ENCODE measurements at regions not wholly inside any gene's neighbourhood (a gene's known extent, or its start where the extent isn't known, plus 50 kb on each side); places are given as distances from the start of the nearest gene placed in this dataset.

- H3K27ac ChIP-seq: no peak overlapping the region
- H3K9me3 ChIP-seq: no peaks in the 10 kb centered on the region
- no peak overlapping the region for H3K9ac ChIP-seq (ENCODE audit: low read depth in 2 of 2, low read length in 2 of 2)
- DNase-seq: no peak
- no peak overlapping the region for H3K4me3 ChIP-seq
- H3K4me1 ChIP-seq: no peaks in the 10 kb centered on the region
- intact Hi-C loops (cut with DNase I): no loop called here
- no peak for TF ChIP-seq CTCF (IDR thresholded peaks at IDR 0.05)
- H3K27me3 ChIP-seq: no peaks in the 10 kb centered on the region
- H3K36me3 ChIP-seq: no peaks in the 10 kb centered on the region
Measured at GRCh38 chr6:93828553-93828952, 409.2 kb upstream of the EPHA7 start.

- Histone ChIP-seq H3K27me3 (no peaks in the 10 kb centered on the region), H3K36me3 (no peaks in the 10 kb centered on the region), H3K9ac (ENCODE audit: low read depth in 2 of 2, low read length in 2 of 2) (no peak overlapping the region), H3K9me3 (no peaks in the 10 kb centered on the region), H3K4me3 (no peak overlapping the region), H3K27ac (no peak overlapping the region), H3K4me1 (no peaks in the 10 kb centered on the region)
- intact Hi-C loops (cut with DNase I): no loop called here
- DNase-seq: no peak
- TF ChIP-seq CTCF (IDR thresholded peaks at IDR 0.05): no peak
Measured at GRCh38 chr6:93827728-93828127, 408.4 kb upstream of the EPHA7 start.

GRCh38 chr6:93825950-93826349 is 406.6 kb upstream of the EPHA7 start:
- intact Hi-C loops (cut with DNase I): no loop called here
- Histone ChIP-seq H3K9ac (ENCODE audit: low read depth in 2 of 2, low read length in 2 of 2) (no peak overlapping the region), H3K4me3 (no peak overlapping the region), H3K4me1 (no peaks in the 10 kb centered on the region), H3K27me3 (no peaks in the 10 kb centered on the region), H3K27ac (no peak overlapping the region), H3K36me3 (no peaks in the 10 kb centered on the region), H3K9me3 (no peaks in the 10 kb centered on the region)
- no peak for DNase-seq
- no peak for TF ChIP-seq CTCF (IDR thresholded peaks at IDR 0.05)

GRCh38 chr6:93823489-93823888 is 404.1 kb upstream of the EPHA7 start:
- intact Hi-C loops (cut with DNase I): no loop called here
- Histone ChIP-seq H3K9ac (ENCODE audit: low read depth in 2 of 2, low read length in 2 of 2) (no peak overlapping the region), H3K9me3 (no peaks in the 10 kb centered on the region), H3K27me3 (no peaks in the 10 kb centered on the region), H3K4me1 (no peaks in the 10 kb centered on the region), H3K4me3 (no peak overlapping the region), H3K36me3 (no peaks in the 10 kb centered on the region), H3K27ac (no peak overlapping the region)
- DNase-seq: no peak
- no peak for TF ChIP-seq CTCF (IDR thresholded peaks at IDR 0.05)

DNA sequence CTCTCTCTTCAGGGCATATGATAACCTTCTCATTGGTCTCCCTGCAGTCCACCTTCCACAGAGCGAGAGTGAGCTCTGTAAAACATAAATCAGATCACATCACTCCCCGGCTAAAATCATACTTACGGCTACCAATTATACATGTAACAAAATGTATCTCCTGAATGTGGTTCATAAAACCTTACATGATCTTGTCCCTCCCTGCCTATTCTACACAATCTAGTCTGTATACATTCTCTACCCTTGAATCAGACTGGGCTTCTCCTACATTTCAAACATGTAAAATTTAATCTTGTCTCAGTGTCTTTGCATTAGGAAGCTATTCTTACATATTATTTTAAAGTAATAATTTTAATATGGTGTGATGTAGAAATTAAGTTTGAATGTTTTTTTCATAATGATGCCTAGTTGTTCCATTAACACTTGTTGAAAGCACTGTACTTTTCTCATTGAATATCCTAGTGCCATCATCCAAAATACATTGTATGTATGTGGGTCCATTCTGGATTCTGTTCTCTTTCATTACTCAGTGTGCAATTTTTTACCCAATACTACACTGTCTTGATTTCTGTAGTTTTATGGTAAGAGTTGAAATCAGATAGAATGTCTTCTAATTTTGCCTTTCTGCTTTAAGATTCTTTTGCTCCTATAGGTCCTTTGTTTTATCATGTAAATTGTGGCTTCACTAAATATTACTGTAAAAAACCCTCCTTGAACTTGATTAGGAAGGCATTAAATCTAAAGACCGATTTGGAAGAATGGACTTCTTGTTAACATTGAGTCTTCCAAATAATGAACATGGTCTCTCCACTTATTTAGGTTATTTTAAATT is 403.3 kb upstream of the EPHA7 start:
- intact Hi-C loops (cut with DNase I): no loop called here
- no peak for TF ChIP-seq CTCF (IDR thresholded peaks at IDR 0.05)
- Histone ChIP-seq H3K27ac (no peak overlapping the region), H3K9me3 (no peaks in the 10 kb centered on the region), H3K27me3 (no peaks in the 10 kb centered on the region), H3K36me3 (no peaks in the 10 kb centered on the region), H3K9ac (ENCODE audit: low read depth in 2 of 2, low read length in 2 of 2) (no peak overlapping the region), H3K4me3 (no peak overlapping the region), H3K4me1 (no peaks in the 10 kb centered on the region)
- DNase-seq: no peak
